HG02798 (cell line): ENCODE measurements at regions not wholly inside any gene's neighbourhood (a gene's known extent, or its start where the extent isn't known, plus 50 kb on each side); places are given as distances from the start of the nearest gene placed in this dataset.
A peak's percentile ranks its signal among the peaks of the same experiment; 100 is the strongest.
"Not testable (repeated sequence)": the region's sequence is repeated elsewhere in the genome, so short reads cannot be mapped to it uniquely, and the experiment has no call there.

Source experiments
- ATAC-seq: cut with Tn5 transposase; IDR thresholded peaks from one replicate; pipeline ENCODE4 v1.9.1; 2021; ENCODE audit warnings: mild to moderate bottlenecking; ENCODE audit not compliant: unreplicated experiment, poor library complexity

DNA sequence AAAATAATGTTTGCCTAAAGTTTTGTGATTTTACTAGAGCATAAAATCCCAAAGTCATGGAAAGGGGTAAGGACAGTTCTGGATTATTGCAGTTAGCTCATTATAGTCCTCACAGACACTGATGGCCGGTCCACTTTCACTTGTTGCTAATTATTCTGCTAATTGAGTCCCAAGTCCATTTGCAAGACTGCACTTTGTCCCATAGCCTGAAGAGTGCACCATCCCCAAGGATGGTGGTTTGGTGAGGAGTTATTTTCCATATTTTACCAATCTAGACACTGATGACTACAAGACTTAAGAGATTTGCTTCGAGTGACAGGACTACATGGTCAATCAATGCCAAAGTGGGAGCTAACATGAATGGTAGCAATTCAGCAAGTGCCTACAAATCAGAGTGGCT is 181.8 kb upstream of the CACNA2D1 start:
- ATAC-seq = no peak

DNA sequence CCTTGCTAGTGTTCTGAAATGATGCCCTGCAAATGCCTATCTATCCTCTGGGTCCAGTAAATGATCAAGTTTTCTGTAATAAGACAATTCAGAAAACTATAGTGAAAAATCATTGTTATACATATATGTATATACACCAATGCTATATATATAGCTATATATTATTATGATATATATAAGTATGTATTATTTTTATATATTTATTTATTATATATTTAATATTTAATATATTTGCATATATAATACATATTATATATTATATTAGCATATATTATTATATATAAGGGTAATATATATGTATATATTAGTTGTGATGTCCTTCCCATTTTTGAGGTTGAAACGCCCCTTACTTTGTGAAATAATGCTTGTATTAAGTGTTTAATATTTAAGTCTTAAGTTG is 181.4 kb upstream of the CACNA2D1 start:
- ATAC-seq = no peak

DNA sequence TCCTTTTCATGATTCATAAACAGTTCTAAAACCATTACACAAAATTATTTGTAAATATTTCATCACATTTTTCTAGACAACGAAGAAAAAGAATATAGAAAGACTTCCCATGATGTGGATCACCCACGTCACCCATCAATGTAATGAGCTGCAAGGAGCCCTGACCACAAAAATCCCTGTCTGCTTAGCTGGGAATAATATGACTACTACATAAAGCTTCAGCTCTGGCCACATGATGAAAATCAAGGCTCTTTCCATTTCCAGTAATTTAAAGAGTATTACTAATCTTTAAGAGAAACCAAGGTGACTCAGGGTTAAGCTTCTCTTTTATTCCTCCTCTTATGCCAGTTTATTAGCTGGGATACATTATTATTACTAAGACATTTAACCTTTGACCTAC is 180.8 kb upstream of the CACNA2D1 start:
- ATAC-seq = no peak

DNA sequence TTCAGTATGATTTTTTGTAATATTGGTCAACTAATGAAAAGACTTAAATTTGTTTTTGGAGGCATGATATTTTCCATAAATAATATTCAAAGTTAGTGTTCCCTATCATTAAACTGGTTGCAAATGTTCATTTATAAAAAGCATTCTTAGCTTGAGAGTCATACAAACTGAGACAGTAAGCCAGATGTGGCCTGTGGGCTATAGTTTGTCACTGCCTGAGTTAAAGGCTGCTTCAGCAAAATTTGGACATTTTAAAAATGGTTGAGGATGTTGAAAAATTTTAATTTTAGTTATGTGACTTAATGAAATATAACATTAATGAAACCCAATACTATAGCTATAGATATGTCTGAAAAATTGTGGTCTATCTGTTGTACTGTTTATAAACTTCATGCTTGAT is 180.2 kb upstream of the CACNA2D1 start:
- ATAC-seq = no peak

DNA sequence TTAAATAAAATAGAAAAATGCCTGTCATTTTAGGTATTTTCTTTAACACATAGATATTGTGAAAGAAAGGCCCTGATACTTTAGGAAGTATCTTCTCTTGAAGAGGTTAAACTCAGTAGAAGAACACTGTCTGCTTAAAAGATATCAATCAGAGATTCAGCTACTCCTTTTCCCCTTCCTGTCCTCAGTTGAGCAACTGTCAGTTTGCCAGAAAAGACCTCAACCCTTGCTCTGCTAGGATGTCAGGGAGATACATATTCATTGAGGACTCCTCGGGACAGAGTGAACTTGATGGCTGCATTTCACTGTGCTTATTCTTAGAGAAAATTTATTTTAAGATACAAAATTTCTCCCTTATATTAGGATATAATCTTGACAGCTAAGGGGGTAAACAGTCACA is 173.6 kb upstream of the CACNA2D1 start:
- ATAC-seq = no peak

DNA sequence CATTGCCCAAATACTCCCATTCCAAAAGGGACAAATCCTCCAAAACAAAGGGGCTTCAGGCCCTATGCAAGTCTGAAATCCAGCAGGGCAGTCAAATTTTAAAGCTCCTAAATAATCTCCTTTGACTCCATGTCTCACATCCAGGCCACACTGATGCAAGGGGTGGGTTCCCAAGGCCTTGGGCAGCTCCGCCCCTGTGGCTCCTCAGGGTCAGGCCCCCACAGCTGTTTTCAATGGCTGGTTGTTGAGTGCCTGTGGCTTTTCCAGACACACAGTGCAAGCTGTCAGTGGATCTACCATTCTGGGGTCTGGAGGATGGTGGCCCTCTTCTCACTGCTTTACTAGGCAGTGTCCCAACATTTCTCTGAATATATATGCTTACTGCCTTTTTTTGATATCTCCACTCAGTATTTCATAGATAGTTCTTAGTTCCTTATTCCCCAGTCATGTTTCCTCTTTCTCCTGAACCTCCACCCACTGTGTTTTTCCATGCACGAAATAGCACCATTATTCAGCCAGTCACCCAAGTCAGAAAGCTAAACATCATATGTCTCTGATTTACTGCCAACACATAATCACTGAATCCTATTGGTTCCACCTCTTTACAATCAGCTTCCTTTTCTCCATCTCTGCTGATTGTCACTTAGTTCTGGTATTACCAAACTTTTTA is 172.6 kb upstream of the CACNA2D1 start:
- no peak for ATAC-seq

DNA sequence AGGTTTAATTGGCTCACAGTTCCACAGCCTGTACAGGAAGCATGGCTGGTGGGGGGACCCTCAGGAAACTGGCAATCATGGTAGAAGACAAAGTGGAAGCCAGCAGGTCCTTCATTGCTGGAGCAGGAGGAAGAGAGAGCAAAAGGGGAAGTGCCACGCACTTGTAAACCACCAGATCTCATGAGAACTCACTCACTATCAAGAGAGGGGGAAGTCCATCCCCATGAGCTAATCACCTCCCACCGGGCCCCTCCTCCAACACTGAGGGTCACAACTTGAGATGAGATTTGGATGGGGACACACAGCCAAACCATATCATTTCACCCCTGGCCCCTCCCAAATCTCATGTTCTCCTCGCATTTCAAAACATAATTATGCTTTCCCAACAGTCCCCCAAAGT is 171.9 kb upstream of the CACNA2D1 start:
- ATAC-seq = peak; percentile 87

DNA sequence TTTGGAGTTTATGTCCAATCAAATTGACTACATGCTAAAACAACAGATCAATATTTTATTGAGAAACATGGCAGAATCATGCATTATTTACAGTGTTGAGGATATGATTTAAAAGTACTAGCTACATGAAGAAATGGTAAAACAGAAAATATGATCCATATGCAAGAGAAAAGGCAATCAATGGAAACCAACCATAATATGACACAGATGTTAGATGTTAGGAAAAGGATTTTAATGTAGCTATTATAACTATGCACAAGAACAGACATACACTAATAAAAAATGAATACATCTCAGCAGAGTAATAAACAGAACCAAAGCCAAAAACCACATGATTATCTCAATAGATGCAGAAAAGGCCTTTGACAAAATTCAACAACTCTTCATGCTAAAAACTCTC is 166.2 kb upstream of the CACNA2D1 start:
- ATAC-seq = no peak

DNA sequence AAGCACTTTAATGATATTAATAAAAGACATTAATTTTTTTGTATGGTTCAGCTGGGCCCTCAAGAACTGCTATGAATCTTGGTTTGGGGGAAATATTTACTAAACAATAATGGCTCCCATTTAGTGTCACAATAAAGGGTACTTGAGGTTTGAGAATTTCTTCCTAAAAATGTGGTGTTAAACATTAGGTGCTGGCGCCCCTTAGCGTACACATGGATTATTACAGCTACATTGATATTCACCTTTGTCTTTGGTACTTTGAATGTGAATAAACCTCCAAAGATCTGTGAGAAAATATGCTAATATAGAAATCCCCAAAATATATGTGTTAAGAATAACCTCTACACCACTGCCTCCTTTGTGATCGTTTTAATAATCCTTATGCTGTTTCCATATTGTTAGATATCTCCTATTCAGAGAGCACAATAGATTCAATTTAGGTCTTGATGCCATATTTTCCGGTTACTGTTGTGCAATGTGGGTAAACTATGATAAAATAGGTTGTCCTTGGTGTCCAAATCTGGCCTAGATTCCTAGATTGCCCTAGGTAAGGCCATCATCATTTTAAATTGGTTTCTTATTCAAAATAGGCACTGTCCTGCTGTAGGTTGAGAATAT is 161.8 kb upstream of the CACNA2D1 start:
- peak; percentile 72 for ATAC-seq

DNA sequence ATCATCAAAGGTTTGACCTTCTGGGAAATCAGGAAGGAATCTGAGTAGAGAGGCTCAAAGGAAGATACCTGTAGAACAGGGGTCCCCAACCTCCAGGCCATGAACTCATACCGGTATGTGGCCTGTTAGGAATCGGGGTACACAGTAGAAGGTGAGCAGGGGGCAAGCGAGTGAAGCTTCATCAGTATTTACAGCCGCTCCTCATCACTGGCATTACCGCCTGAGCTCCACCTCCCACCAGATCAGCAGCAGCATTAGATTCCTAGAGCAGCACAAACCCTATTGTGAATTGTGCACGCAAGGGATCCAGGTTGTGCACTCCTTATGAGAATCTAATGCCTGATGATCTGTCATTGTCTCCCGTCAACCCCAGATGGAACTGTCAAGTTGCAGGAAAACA is 158.5 kb upstream of the CACNA2D1 start:
- no peak for ATAC-seq

DNA sequence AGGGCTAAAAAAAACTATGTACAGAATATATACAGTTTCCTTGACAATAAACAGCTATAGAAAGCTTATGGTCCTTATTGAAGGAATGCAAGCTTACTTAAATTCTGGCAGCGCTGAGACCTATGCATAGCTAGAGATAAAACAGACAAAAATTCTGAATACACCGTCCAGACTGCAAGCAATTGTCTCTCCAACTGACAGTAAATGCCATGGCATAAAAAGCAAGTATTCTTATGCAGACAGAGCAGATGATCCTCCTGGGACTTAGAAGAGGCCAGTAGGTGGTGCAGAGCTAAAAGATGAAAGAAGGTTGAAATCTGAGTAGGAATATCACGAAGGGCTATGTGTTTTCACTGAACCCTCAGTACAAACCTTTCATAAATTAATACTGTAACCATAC is 157.0 kb upstream of the CACNA2D1 start:
- no peak for ATAC-seq

DNA sequence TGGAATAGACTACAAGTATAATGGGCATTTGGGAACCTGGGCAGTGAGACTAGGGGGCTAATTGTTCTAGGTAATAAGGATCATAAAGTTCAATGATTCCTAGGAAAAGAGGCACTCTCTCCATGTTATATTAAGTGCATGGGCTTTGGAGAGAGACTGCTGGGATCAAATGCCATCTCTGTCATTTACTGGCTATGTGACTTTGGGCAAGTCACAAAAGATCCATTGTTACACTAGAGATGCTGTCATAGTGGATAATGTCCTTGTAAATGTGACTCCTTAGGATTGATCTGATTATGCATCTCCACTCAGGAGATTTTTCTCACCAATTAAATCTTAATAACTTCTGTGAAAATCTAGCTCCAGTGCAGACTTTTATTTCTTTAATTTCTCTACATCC is 156.3 kb upstream of the CACNA2D1 start:
- no peak for ATAC-seq

DNA sequence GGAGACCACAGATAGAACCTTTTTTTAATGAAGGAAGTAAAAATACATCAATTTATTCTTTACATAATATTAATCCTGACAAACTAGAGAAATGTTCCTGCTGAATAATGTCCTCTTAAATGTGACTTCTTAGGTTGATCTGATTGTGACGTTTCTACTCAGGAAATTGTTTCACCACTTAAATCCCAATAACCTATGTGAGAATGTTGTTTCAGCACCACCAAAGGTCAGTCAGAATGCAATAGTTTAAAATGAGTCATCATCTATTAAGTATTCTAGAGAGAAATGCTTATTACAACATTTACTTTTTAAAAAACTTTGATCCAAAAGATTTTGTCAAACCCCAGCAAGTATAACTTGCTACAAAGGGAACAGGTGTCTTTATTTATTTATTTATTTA is 155.4 kb upstream of the CACNA2D1 start:
- ATAC-seq = no peak

DNA sequence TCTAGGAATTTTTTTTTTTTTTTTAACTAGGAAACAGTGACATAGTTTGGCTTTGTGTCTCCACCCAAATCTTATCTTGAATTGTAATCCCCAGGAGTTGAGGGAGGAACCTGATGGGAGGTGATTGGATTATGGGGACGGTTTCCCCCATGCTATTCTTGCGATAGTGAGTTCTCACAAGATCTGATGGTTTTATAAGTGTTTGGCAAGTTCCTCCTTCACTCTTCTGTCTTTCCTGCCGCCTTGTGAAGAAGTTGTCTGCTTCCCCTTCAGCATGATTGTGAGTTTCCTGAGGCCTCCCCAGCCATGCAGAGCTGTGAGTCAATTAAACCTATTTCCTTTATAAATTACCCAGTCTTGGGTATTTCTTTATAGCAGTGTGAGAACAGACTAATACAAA is 152.2 kb upstream of the CACNA2D1 start:
- ATAC-seq = not testable (repeated sequence)

DNA sequence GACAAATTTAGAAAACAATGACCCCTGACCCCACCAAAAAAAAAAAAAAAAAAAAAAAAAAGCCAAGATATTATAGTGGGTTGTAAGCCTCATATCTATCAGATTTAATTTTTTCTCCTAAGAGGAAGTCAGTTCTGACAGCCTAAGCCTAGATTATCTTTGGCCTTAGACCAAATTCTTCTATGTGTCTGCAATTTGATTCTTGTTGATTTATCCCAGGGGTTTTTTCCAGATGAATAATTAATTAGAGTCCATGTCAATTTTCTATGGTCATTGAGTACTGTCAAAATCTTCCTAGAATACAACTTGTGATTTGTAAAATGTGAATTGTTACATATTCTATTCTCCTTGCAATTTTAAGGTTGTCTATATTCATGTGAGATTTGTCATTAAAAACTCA is 151.6 kb upstream of the CACNA2D1 start:
- ATAC-seq = no peak

DNA sequence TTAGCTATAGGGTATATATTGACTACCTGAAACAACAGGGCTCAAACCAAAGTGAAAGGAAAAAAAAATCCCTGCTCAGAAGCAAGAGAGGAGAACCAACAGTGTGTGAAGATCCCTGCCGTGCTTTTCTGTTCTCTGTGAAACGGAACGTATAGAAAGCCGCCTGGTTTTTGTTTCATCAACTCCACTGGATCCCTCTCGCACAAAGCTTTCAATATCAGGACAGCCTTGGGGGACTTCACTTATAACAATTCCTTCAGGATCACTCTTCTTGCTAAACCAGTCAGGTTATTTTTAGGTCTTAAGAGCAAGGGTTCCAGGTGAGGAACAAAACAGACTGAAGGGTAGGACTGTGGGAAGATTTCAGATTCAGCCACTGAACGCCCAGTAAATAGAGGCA is 151.1 kb upstream of the CACNA2D1 start:
- no peak for ATAC-seq

DNA sequence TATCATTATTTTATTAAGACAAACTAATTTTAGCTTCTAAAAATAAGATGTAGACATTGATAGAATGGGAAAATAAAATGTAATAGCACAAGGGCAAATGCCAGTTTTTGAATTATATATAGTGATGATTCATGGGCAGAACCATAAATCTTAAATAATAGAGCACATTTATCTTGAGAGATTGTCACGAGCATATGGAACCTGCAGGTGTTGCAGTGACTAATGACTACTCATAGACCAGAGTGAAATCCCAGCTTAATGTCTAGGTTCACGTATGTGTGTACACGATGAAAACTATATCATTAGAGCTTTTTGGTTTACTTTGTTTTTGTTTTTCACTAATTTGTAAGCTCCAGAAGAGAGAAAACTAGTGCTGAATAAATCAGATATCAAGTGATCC is 150.2 kb upstream of the CACNA2D1 start:
- ATAC-seq = no peak

DNA sequence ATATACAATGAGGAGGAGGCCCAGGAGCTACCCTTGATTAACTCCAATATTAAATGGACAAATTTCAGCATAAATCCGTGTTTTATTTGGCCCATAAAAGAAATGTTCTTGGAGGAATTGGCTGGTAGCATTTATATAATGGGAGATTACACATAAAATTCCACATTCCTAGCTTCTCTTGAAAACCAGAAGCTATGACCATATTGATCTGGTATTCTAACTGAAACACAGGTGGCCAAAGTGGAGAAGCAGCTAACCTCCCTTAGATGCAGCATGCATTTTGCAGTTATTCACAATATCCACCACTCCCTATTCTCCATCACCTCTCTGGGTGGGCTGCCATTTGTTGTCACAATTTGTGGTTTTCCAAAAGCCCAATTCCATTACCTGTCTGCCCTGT is 148.8 kb upstream of the CACNA2D1 start:
- no peak for ATAC-seq

DNA sequence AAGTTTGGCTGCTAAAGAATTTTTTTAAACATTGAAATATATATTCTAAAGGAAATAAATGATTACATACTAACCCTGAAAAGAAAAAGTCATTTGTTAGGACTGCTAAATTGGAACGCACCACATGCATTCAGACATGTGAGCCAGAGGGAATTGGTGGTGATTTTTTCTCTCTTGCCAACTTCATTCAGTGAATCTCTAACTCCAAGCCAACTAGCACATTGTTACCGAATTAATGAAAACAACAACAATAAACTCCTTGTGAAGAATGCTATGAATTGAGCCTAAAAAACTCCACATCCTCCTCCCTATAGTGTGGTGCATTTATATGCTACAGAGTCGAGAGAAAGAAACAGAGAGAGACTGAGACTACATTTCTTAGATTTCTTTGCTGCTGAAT is 135.5 kb upstream of the CACNA2D1 start:
- no peak for ATAC-seq

DNA sequence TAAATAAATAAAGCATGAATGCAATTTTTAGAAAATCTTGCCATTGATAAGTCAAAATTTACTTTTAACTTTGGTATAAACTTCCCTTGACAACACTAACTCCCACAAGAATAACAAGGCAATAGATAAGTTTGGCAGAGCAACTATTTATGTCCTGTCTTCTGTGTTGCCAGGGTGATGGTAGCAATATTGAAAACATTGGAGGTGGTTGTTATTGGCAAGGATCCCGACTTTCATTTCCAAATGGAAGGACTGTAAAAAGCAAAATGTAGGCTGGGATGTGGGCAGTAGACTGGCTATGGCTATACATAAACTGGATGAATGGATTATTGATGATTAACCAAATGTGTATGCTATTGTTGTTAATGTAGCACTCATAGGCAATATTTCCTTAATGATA is 134.9 kb upstream of the CACNA2D1 start:
- ATAC-seq = no peak

DNA sequence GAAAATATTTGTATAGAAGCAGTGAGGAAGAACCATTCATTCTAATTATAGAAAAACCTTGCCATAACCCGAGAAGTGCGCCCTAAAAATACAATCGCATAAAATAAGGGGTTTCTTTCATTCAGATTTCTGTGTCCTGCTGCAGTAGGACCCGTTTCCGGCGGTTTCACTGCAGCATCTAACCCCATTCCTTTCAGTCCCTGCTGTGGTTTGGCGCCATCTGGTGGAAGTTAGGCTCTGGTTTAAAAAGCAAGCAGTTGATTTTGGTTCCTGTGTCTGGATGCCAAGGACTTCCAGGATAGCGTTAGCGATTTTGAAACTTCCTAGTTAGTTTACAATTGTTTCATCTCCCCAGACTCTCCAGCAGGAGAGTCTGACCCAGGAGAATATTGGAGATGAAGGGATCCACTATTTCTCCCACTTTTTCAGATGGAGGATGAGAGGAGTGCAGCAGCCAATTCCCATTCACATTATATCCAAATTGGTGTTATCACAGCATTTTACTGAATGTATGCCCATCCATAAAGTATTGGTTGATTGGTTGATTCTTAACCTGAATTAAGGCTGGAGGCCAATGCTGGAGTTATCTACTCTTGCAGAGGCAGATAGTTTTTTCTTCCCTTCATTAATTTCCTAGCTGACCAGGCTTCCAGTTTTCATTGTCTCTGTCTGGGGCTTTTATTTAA is 128.8 kb upstream of the CACNA2D1 start:
- peak; percentile 94 for ATAC-seq

DNA sequence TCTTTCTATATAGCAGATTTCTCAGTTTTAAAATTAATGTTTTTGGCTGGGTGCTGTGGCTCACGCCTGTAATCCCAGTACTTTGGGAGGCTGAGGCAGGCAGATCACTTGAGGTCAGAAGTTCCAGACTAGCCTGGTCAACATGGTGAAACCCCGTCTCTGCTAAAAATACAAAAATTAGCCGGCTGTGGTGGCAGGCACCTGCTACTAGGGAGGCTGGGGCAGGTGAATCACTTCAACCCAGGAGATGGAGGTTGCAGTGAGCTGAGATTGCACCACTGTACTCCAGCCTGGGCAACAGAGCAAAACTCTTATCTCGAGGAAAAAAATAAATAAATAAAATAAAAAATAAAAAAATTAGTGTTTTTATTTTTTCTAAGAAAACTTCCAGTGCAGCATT is 127.5 kb upstream of the CACNA2D1 start:
- not testable (repeated sequence) for ATAC-seq
